ENCODE measurements at regions not wholly inside any gene's neighbourhood (a gene's known extent, or its start where the extent isn't known, plus 50 kb on each side); places are given as distances from the start of the nearest gene placed in this dataset.
A peak's percentile ranks its signal among the peaks of the same experiment; 100 is the strongest.
"Not testable (repeated sequence)": the region's sequence is repeated elsewhere in the genome, so short reads cannot be mapped to it uniquely, and the experiment has no call there.

DNA sequence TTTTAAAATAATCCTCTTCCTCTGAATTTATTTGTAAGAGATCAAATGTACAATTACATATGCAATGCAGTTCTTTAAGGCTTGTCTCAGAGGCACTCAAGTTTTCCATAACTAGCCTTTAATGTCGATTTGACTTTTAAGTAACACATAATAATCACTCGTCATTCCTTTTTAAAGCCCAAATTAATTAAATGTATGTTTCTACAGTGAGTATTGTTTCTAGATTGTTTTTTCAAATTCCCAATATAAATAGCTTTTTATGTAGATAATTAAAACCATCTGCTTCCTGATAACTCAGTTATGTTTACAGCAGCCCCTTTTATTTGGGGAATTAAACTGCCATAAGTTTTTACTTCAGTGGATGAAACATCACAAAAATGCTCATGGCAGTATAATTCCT, 185.1 kb downstream of the ETNK1 start:
- DNase-seq (ENCODE audit: low read depth, low spot score): no peak

DNA sequence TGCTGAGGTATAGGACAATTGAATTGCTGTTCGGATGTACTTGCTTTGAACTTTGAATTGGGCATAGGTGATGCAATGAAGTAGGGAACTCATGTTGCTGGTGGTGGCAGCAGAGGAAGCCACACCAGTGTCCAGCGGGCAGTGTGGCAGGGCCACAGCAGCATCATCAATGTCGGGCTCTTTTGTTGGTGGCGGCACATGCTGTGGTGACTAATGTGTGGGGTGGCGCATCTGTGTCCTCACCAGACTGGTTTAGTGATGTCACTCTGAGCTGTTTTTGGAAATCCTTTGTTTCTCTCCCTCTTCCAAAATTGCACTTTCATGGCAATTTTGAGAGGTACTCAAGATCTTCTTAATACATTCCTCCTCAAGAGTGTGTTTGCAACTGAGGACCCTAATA, 187.6 kb downstream of the ETNK1 start:
- no peak for DNase-seq (ENCODE audit: low read depth, low spot score)

DNA sequence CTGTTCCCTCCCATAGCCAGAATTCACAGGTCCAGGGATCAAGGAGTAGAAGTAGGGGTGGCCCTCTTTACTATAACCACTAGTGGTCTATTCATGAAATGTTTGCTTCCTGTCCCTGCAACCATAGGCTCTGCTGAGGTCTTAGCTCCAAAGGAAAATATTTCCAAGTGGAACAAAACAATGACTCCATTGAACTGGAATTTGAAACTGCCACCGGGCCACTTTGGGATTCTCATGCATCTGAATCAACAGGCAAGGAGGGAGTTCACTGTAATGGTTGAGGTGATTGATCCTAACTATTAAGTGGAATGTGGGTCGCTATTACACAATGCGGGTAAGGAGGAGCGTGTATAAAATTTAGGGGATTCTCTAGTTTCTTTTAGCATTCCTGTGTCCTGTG, 197.0 kb downstream of the ETNK1 start:
- DNase-seq (ENCODE audit: low read depth, low spot score): no peak

DNA sequence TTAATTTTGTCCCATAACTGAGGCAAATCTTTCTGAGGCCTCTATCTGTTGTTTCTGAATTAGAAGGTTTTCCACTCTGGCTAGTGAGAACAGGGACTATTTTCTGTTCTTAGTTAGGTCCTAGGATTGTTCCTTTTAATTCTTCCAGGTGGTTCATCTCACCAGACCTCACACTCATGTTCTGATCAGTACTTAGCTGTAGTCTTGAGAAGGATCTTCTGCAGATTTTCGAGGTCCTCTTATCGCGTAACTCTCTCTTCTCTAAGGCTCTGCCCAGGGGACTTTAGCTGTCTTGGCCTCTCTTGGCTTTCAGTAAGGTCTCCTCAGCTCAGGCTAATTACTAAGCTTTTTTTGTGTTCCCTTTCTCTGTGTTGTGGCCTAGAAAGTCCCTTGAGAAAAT, 201.1 kb downstream of the ETNK1 start:
- DNase-seq (ENCODE audit: low read depth, low spot score): no peak

DNA sequence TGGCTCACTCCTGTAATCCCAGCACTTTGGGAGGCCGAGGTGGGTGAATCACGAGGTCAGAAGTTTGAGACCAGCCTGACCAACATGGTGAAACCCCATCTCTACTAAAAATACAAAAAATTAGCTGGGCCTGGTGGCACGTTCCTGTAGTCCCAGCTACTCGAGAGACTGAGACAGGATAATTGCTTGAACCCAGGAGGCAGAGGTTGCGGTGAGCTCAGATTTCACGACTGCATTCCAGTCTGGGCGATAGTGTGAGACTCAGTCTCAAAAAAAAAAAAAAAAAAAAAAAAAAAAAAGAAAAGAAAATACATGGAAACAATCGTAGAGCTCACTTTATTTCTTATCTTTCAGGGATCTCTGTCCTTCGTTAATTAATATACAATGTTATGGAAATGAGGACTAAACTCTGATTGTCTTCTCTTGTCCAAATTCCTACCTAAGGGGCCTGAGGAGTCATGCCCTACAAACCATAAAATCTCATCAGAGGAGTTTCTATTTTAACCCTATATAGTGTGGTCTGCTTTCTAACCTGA, 201.5 kb downstream of the ETNK1 start:
- not testable (repeated sequence) for DNase-seq (ENCODE audit: low read depth, low spot score)

DNA sequence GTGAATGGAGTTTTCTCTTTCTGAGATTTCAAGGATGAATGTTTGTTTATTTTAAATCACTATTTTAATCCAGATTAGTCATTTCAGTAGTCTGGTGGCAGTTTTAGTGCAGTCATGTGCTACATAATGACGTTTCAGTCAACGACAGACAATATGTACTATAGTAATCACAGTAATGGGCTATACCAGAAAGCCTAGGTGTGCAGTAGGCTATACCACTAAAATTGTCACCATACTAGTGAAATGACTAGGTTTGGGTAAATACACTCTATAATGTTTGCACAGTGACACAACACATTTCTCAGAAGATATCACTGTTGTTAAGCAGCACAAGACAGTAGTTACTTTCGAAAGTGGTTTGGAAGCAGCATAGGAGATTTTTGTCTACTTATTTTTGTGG, 203.1 kb downstream of the ETNK1 start:
- no peak for DNase-seq (ENCODE audit: low read depth, low spot score)

DNA sequence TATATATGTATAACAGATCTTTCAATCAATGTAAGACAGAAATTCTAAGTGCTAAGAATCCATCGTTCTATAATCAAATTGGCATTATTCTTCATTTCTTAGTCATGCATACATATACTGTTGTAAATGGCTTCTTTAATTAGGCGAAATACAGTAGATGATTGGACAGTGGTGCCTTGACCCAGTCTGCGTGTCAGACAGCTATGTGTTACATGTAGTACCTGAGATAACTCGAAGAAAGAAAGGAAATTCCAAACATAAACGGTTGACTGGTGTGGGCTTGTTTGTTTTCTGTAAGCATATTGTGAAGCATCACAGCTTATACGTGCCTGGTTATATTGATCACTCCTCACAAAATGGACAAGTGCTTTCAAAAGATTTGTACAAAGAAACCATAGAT, 210.5 kb downstream of the ETNK1 start:
- DNase-seq (ENCODE audit: low read depth, low spot score): no peak

DNA sequence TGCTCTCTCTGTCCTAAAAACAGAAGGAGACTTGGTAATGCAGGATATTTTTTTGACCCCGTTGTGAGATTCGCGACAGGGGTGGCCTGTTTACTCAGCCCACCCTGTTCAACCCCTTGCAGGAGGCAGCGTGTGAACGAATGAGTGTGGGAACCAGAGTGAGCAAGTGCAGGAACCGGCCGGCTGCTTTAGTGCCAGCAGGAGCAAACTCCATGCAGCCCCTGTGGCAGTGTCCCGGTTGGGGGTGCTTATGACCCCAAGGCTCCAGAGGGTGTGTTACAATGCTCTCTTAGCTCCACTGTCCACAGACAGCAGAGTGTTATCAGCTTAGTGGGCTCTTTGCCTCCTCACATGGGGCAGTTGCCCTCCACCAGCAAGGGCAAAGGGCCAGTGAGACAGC, 225.2 kb downstream of the ETNK1 start:
- DNase-seq (ENCODE audit: low read depth, low spot score): no peak

DNA sequence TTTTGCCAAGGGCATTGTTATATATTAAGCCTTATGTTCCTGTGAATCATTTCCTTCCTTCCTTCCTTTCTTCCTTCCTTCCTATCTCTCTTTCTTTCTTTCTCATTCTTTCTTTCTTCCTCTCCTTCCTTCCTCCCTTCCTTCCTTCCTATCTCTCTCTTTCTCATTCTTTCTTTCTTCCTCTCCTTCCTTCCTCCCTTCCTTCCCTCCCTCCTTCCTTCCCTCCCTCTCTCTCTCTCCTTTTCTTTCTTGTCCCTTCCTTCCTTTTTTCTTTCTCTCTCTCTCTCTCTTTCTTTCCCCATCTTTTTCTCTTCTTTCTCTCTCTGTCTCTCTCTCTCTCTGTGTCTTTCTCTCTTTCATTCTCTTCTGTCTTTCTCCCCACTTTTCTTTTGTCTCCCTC, 226.6 kb downstream of the ETNK1 start:
- no peak for DNase-seq (ENCODE audit: low read depth, low spot score)

DNA sequence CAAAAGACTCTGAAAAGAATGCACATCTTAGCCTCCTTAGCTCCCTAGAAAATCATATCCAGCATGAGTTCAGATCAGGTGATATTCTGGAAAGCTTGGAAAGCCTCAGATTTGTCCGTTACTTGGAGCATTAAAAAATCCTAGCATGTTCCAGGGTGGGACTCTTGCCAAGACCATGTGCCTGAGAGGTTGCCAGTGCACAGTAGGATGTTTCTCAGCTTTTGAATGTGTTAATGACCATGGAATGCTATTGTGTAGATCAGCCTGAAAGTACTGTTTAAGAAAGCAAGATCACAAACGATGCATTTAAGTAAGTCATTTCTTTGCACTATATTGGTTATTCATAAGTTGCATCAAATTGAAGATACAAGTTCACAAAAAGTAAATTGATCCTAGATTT, 230.5 kb downstream of the ETNK1 start:
- DNase-seq (ENCODE audit: low read depth, low spot score): no peak

DNA sequence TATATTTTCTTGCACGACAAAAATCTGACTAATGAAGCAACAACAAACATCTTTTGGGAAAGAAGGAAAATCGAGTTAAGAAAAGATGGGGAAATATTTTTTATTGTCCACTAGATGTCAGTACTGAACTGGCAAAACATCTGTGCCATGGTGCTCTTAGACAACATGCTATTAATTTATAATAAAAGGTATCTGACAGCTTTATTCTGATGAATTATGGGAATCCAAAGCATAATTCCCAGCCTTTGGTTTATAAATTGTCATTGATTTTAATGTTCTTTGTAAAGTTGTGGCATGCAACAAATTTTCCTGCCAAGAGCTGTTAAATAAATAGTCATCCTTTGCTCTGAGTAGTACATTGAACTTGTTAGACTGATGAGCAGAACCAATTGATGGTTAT, 231.2 kb downstream of the ETNK1 start:
- DNase-seq (ENCODE audit: low read depth, low spot score): peak; percentile 9

DNA sequence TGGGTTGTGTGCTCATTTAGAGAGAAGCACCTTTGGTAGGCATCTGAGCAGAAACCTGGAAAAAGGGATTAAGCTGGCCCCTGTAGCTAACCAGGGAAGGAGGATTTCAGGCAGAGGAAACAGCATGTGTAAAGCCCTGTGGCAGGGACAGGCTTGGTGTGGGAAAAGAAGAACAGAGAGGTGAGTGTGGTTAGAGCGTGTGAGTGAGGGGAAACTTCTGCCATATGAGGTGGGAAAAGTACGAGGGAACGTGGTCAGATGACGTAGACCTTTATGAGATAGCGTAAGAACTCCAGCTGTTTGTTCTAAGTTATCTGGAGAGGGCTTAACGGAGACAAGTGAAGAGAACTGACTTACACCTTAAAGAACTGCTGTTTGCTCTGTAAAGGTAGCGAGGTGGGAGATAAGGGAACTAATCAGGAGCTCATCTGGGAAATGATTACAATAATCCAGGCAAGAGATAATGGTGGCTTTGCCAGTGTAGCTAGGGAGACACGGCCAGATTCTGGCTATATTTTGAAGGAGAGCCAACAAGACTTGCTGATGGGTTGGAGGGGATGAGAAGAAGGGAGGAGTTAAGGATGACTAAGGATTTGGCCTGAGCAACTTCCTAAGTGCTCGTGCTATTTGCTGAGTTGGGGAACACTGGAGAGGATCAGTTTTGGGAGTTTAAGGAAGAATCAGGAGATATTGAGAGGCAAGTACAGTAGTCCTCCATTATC, 234.0 kb downstream of the ETNK1 start:
- DNase-seq (ENCODE audit: low read depth, low spot score): no peak

DNA sequence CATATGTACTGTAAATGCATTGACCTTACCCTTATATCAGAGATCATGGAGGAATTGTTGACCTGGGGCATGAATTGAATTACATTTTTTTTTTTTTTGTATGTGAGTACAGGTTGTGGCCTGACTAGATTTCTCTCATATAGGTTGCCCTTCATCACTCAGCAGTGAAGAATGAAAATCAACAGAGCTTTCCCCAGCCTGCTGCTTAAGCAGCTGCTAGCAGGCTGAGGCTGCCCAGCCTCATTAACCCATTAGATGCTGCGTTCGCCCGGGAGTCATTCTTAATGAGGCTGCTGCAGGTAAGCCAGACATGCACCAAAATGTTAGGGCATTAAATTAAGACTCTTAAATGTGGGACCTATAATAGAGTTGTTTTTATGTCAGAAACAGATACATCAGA, 236.0 kb downstream of the ETNK1 start:
- no peak for DNase-seq (ENCODE audit: low read depth, low spot score)

DNA sequence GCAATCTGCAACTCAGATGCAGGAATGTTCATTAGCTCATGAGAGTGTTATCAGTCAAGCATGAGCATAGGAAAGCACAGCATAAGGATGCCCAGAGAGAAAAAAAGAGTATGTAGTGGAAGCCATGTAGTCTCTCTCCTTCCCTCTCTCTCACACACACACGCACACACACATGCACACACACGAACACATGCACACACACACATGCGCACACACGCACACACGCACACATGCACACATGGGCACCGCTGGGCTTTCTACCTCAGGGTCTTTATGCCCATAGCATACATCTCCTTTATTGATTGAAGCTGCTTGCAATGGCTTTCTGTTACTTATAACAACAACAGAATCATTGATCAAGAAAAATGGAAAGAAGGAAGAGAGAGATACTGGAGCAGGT, 240.9 kb downstream of the ETNK1 start:
- DNase-seq (ENCODE audit: low read depth, low spot score): no peak

DNA sequence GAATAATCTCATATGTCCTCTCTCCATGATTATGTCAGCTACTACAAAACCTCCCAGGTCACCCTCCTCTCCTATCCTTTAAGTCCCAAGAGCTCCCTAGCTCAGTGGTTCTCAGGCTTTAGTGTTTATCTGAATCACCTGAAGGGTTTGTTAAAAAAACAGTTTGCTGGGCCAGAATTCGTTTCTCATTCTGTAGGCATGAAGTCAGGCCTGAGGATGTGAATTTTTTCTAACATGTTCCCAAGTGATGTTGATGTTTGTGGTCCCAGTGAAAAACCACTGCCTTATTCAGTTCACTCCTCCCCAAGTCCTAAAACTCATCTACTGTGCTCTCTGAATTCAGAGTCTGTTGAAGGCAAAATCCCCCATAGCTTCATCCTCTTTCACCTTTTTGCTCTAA, 241.4 kb downstream of the ETNK1 start:
- no peak for DNase-seq (ENCODE audit: low read depth, low spot score)

DNA sequence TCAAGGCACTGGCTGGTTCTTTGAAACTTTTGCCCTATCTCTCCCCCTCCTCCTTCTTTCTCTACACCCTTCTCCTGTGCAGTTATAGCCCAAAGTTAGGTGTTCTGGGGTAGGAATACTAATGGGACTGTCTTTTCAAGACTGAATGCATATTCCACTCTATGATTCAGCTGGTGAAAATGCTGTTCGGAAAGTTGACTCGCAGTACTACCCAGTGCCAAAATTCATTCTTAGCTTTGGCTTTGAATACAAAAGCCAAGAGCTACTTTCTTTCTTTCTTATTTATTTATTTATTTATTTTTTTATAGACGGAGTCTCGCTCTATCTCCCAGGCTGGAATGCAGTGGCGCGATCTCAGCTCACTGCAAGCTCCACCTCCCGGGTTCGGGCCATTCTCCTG, 249.2 kb downstream of the ETNK1 start:
- no peak for DNase-seq (ENCODE audit: low read depth, low spot score)

DNA sequence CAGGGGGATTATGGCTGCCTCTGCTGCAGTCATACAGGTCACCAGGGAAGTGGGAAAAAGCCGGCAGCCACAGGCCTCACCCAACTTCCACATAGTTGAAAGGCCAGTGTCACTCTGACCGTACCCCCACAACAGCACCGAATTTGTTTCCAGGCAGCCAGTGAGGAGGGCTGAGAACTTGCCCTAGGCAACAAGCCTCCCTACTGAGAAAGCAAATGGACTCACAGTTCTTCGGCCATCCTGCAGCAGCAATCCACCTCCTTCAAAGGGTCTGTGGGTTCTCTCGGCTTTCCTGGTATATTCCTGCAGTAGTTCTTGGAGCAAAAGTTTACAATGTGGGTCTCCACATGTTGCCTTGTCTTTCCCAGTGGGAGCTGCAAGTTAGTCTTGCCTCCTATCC, 251.3 kb downstream of the ETNK1 start:
- no peak for DNase-seq (ENCODE audit: low read depth, low spot score)

DNA sequence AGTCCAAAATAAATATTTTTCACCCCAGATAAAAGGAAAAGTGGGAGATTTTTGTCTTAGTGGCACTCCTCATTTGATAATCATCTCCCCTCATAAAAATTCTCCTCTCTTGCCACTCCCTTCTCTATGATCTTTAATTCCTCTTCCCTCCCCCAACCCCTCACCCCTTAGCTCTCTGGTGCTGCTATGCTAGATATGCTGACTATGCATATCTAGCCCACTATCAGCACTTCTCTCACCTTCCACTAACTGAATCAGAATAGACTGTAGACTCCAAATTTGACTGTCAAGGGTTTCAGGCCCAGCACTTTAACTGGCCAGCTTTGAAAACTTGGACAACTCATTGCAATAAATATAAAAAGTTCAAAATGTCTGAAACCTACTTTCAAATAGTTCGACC, 254.2 kb downstream of the ETNK1 start:
- no peak for DNase-seq (ENCODE audit: low read depth, low spot score)

DNA sequence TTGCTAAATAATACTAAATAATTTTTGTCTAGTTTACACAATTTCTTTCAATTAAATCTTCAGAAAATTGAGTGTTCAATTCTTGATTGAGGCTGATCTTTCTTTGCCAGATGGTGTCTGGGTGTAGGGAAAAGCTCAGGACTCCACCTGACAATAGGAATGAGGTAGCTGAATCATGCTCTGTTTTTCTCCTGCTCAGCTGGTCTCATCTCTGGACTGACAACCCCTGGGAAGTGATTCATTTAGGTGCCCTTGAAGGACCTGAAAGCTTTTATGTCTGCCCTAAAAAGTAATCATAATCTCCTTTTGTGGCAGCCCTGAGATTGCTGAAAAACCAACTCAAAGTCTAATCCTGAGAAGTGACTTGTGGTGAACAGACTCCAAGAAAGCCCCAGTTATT, 255.4 kb downstream of the ETNK1 start:
- no peak for DNase-seq (ENCODE audit: low read depth, low spot score)

DNA sequence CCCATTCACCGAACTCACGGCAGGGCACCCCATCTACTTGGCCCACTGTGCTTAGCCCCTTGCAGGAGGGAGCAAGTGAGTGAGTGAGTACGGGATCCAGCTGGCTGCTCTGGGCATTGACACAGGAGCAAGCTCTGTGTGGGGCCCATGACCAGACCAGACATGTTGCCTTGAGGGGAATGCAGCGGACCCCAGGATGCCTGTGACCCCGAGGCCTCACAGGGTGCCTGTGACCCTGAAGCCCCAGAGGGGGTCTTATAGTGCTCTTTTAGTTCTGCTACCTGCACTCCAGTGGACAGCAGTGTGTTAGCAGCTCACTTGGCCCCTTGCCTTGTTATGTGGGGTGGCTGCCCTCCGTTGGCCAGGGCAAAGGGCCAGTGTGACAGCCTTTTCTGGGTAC, 255.8 kb downstream of the ETNK1 start:
- DNase-seq (ENCODE audit: low read depth, low spot score): no peak

DNA sequence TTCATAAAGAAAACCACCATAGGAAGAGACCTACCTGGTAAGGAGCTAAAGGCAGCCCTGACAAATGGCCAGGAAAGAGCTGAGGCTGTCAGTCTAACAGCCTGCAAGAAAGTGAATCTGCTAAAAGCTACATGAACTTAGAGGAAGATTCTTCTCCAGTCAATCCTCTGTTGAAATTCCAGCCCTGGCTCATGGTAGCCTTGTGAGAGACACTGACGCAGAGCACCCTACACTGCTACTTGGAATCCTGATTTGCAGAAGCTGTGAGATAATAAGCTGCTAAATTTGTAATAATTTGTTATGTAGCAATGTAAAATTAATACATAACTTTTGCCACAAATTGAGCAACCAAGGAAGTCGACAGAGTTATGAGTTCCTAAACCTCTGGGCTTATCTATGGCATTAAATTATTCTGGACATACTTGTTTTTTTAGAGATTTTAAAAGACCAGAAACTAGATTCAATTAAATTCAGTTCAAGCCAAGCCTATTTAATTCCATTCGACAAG, 257.0 kb downstream of the ETNK1 start:
- DNase-seq (ENCODE audit: low read depth, low spot score): no peak

DNA sequence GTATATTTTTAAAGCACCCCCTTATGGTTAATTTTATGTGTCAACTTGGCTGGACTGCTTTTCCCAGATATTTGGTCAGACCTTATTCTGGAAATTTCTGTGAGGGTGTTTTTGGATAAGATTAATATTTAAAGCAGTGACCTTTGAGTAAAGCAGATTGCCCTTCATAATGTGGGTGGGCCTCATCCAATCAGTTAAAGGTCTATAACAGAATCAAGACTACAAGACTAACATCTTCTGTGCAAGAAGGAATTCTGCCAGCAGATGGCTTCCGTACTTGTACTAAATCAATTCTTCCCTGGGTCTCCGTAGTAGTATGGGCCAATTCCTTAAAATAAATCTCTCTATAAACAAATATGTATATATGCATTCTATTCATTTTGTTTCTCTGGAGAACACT, 257.6 kb downstream of the ETNK1 start:
- no peak for DNase-seq (ENCODE audit: low read depth, low spot score)

DNA sequence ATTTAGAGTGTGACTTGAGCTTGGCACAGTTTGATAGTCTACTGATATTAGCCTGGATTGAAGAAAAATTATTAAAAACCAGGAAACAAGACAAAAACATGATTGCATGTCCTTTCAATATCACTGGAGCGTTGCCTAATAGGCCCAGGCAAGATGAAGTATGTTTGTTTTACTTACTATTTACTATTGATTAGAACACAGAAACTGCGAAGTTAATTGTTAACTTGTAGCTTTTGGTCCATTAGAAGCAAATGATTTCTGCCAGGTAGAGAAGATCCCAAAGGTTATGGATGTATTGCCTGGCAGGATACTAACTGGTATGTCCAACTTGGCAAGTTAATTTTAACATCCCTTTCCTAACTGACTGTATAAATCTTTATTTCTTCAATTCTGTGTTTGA, 268.9 kb downstream of the ETNK1 start:
- no peak for DNase-seq (ENCODE audit: low read depth, low spot score)

DNA sequence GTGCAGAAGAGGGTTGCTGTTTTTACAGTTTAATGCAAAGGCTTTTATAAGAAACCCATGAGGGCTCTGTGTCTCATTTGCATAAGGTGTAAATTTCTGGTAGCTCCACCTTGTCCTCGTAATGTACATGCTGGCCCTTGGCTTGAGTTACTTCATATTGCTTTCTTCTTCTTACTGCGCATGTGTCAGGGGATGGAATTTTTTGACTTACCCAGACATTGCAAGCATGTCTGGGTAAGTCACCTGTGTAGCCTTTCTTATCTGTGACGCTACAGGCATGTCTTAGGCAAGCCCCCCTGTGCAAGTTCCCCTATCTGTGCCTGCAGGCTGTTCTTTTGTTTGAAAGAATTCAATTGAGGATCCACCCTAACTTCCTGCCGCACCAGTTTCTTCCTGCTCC, 274.2 kb downstream of the ETNK1 start:
- no peak for DNase-seq (ENCODE audit: low read depth, low spot score)
